H9 (cell line): ENCODE measurements at regions not wholly inside any gene's neighbourhood (a gene's known extent, or its start where the extent isn't known, plus 50 kb on each side); places are given as distances from the start of the nearest gene placed in this dataset.

ENCODE experiments used
- DNase-seq: peaks from one replicate; pipeline ENCODE4 v3.0.0-alpha.2; 2017
- H2AFZ ChIP-seq: one replicate; pipeline ENCODE4 v1.6.1; 2013; ENCODE audit warnings: mild to moderate bottlenecking, low read length, control low read depth, moderate library complexity
- H2AK5ac ChIP-seq: 2 replicates; pipeline ENCODE4 v1.6.1; 2013; ENCODE audit warnings: low read length, control low read depth, mixed read lengths; ENCODE audit not compliant: insufficient read length
- H2BK120ac ChIP-seq: one replicate; pipeline ENCODE4 v1.6.1; 2013; ENCODE audit warnings: low read depth, mild to moderate bottlenecking, low read length, control low read depth, inconsistent platforms; ENCODE audit not compliant: poor library complexity, severe bottlenecking
- H2BK12ac ChIP-seq: 2 replicates; pipeline ENCODE4 v1.6.1; 2013; ENCODE audit warnings: low read length, control low read depth, mixed read lengths, low read depth; ENCODE audit not compliant: insufficient read length
- H2BK15ac ChIP-seq: 2 replicates; pipeline ENCODE4 v1.6.1; 2013; ENCODE audit warnings: low read depth, low read length, control low read depth
- H2BK20ac ChIP-seq: one replicate; pipeline ENCODE4 v1.6.1; 2013; ENCODE audit warnings: low read depth, mild to moderate bottlenecking, low read length, control low read depth, inconsistent platforms; ENCODE audit not compliant: poor library complexity, severe bottlenecking
- H2BK5ac ChIP-seq: 2 replicates; pipeline ENCODE4 v1.6.1; 2013; ENCODE audit warnings: low read length, control low read depth, mixed read lengths; ENCODE audit not compliant: insufficient read length
- H3K14ac ChIP-seq: 2 replicates; pipeline ENCODE4 v1.6.1; 2013; ENCODE audit warnings: low read length, control low read depth; ENCODE audit not compliant: insufficient read depth
- H3K18ac ChIP-seq: 2 replicates; pipeline ENCODE4 v1.6.1; 2013; ENCODE audit warnings: low read depth, mild to moderate bottlenecking, mixed read lengths, low read length, control low read depth; ENCODE audit not compliant: insufficient read length
- H3K23ac ChIP-seq: 2 replicates; pipeline ENCODE4 v1.6.1; 2013; ENCODE audit warnings: low read length, control low read depth, mixed read lengths, low read depth; ENCODE audit not compliant: insufficient read length
- H3K23me2 ChIP-seq: 2 replicates; pipeline ENCODE4 v1.6.1; 2013; ENCODE audit warnings: low read depth, mild to moderate bottlenecking, mixed read lengths, low read length, control low read depth; ENCODE audit not compliant: insufficient read length, poor library complexity, severe bottlenecking
- H3K27ac ChIP-seq: 2 replicates; pipeline ENCODE4 v1.5.1; 2013; ENCODE audit warnings: low read length, control low read depth, mixed read lengths, low read depth; ENCODE audit not compliant: insufficient read length
- H3K27me3 ChIP-seq: 2 replicates; pipeline ENCODE4 v1.6.1; 2013; ENCODE audit warnings: low read length, control low read depth, inconsistent platforms; ENCODE audit not compliant: insufficient read depth
- H3K4ac ChIP-seq: 2 replicates; pipeline ENCODE4 v1.6.1; 2013; ENCODE audit warnings: low read depth, mild to moderate bottlenecking, control low read depth, inconsistent platforms, low read length, moderate library complexity
- H3K4me1 ChIP-seq: 2 replicates; pipeline ENCODE4 v1.6.1; 2013; ENCODE audit warnings: low read length, control low read depth, inconsistent platforms; ENCODE audit not compliant: insufficient read depth
- H3K4me2 ChIP-seq: 2 replicates; pipeline ENCODE4 v1.6.1; 2013; ENCODE audit warnings: low read length, control low read depth, mixed read lengths; ENCODE audit not compliant: insufficient read length, insufficient read depth
- H3K56ac ChIP-seq: 2 replicates; pipeline ENCODE4 v1.6.1; 2013; ENCODE audit warnings: low read depth, mild to moderate bottlenecking, mixed read lengths, low read length, control low read depth; ENCODE audit not compliant: insufficient read length
- H3K79me1 ChIP-seq: 2 replicates; pipeline ENCODE4 v1.6.1; 2013; ENCODE audit warnings: low read depth, mild to moderate bottlenecking, moderate library complexity, low read length, control low read depth, inconsistent platforms; ENCODE audit not compliant: insufficient read depth, poor library complexity, severe bottlenecking
- H3K79me2 ChIP-seq: 2 replicates; pipeline ENCODE4 v1.6.1; 2013; ENCODE audit warnings: low read length, control low read depth, inconsistent platforms; ENCODE audit not compliant: insufficient read depth
- H3K9ac ChIP-seq: 2 replicates; pipeline ENCODE4 v1.6.1; 2013; ENCODE audit warnings: low read length, control low read depth, mixed read lengths; ENCODE audit not compliant: insufficient read length; ENCODE audit errors: extremely low read depth
- H3K9me3 ChIP-seq: one replicate; pipeline ENCODE4 v1.6.1; 2013; ENCODE audit warnings: low read depth, low read length, inconsistent platforms; ENCODE audit not compliant: control insufficient read depth
- H3T11ph ChIP-seq: one replicate; pipeline ENCODE4 v1.6.1; 2013; ENCODE audit warnings: mild to moderate bottlenecking, low read length, control low read depth, inconsistent platforms
- H4K20me1 ChIP-seq: one replicate; pipeline ENCODE4 v1.6.1; 2013; ENCODE audit not compliant: control insufficient read depth, insufficient read length, insufficient read depth
- H4K5ac ChIP-seq: 2 replicates; pipeline ENCODE4 v1.6.1; 2013; ENCODE audit warnings: low read depth, mild to moderate bottlenecking, mixed read lengths, low read length, control low read depth; ENCODE audit not compliant: insufficient read length
- H4K8ac ChIP-seq: replicated peaks from 2 replicates; pipeline ENCODE4 v1.6.1; 2013; ENCODE audit warnings: low read length, control low read depth, mixed read lengths, low read depth; ENCODE audit not compliant: insufficient read length
- H4K91ac ChIP-seq: 2 replicates; pipeline ENCODE4 v1.6.1; 2013; ENCODE audit warnings: low read depth, mild to moderate bottlenecking, moderate library complexity, mixed read lengths, low read length, control low read depth; ENCODE audit not compliant: insufficient read length
- H3K27ac Mint-ChIP-seq, 3 experiments: 2 replicates in 2 of 3; 3 replicates in 1 of 3; pipeline ENCODE4 v1.8.0; 2020 to 2021; ENCODE audit warnings: mixed read lengths in 3 of 3, mild to moderate bottlenecking in 1 of 3, moderate library complexity in 1 of 3
- H3K27me3 Mint-ChIP-seq: 2 replicates; pipeline ENCODE4 v1.8.0; 2021; ENCODE audit warnings: low read depth, mild to moderate bottlenecking, moderate library complexity, mixed read lengths
- H3K36me3 Mint-ChIP-seq, 3 experiments: 2 replicates in 2 of 3; 3 replicates in 1 of 3; pipeline ENCODE4 v1.8.0; 2020 to 2021; ENCODE audit warnings: low read depth in 3 of 3, mixed read lengths in 3 of 3; ENCODE audit not compliant: insufficient read depth in 1 of 3
- H3K4me1 Mint-ChIP-seq, 2 experiments: 2 replicates each; pipeline ENCODE4 v1.8.0; 2020; ENCODE audit warnings: mixed read lengths in 2 of 2
- H3K4me3 Mint-ChIP-seq, 2 experiments: 2 replicates in 1 of 2; 3 replicates in 1 of 2; pipeline ENCODE4 v1.8.0; 2020 to 2021; ENCODE audit warnings: mild to moderate bottlenecking in 2 of 2, mixed read lengths in 2 of 2, moderate library complexity in 1 of 2
- H3K9me3 Mint-ChIP-seq, 2 experiments: 2 replicates in 1 of 2; 3 replicates in 1 of 2; pipeline ENCODE4 v1.8.0; 2020; ENCODE audit warnings: mild to moderate bottlenecking in 2 of 2, mixed read lengths in 2 of 2, moderate library complexity in 1 of 2
- TF ChIP-seq, protein P1 (sequence below): fragments of 200-600 bp; sonication (generic); conservative IDR thresholded peaks from 3 replicates; pipeline ENCODE4 v1.8.0; 2021; ENCODE audit warnings: antibody characterized with exemption, mild to moderate bottlenecking

- H3K4me2 ChIP-seq, result no peak overlapping the region
- H4K8ac ChIP-seq, result no peak overlapping the region
- H3K9me3 ChIP-seq, result no peaks in the 10 kb centered on the region
- H2AFZ ChIP-seq, result no peak overlapping the region
- no peak overlapping the region for H2BK15ac ChIP-seq
- H2BK120ac ChIP-seq, result no peak overlapping the region
- no peaks in the 10 kb centered on the region for H3K36me3 Mint-ChIP-seq
- no peaks in the 10 kb centered on the region for H3K23me2 ChIP-seq
- no peak overlapping the region for H3K4ac ChIP-seq
- H3K27me3 Mint-ChIP-seq, result no peaks in the 10 kb centered on the region
- no peak overlapping the region for H4K5ac ChIP-seq
- H3K18ac ChIP-seq, result no peak overlapping the region
- no peak overlapping the region for H3K14ac ChIP-seq
- H3K27ac Mint-ChIP-seq, result no peak overlapping the region
- H3K27me3 ChIP-seq, result no peaks in the 10 kb centered on the region
- no peaks in the 10 kb centered on the region for H3K79me2 ChIP-seq
- H2AK5ac ChIP-seq, result no peak overlapping the region
- no peak overlapping the region for H2BK20ac ChIP-seq
- no peaks in the 10 kb centered on the region for H3K4me1 Mint-ChIP-seq
- H3K4me1 ChIP-seq, result no peaks in the 10 kb centered on the region
- H3K23ac ChIP-seq, result no peak overlapping the region
- H3K4me3 Mint-ChIP-seq, result no peak overlapping the region
- H3T11ph ChIP-seq, result no peak overlapping the region
- no peaks in the 10 kb centered on the region for H4K20me1 ChIP-seq
- H4K91ac ChIP-seq, result no peak overlapping the region
- H3K79me1 ChIP-seq, result no peaks in the 10 kb centered on the region
- DNase-seq, result no peak
- H3K56ac ChIP-seq, result no peak overlapping the region
- no peaks in the 10 kb centered on the region for H3K9me3 Mint-ChIP-seq
- no peak overlapping the region for H3K9ac ChIP-seq
- no peak overlapping the region for H3K27ac ChIP-seq
- no peak overlapping the region for H2BK12ac ChIP-seq
- no peak overlapping the region for H2BK5ac ChIP-seq
- TF ChIP-seq, protein P1, sequence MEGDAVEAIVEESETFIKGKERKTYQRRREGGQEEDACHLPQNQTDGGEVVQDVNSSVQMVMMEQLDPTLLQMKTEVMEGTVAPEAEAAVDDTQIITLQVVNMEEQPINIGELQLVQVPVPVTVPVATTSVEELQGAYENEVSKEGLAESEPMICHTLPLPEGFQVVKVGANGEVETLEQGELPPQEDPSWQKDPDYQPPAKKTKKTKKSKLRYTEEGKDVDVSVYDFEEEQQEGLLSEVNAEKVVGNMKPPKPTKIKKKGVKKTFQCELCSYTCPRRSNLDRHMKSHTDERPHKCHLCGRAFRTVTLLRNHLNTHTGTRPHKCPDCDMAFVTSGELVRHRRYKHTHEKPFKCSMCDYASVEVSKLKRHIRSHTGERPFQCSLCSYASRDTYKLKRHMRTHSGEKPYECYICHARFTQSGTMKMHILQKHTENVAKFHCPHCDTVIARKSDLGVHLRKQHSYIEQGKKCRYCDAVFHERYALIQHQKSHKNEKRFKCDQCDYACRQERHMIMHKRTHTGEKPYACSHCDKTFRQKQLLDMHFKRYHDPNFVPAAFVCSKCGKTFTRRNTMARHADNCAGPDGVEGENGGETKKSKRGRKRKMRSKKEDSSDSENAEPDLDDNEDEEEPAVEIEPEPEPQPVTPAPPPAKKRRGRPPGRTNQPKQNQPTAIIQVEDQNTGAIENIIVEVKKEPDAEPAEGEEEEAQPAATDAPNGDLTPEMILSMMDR, result no peak
These were observed 535.5 kb downstream of the PTPRC start for GRCh38 chr1:199174336-199174735.
